Esophagus squamous epithelium (tissue), 5 donors: ENCODE measurements at regions not wholly inside any gene's neighbourhood (a gene's known extent, or its start where the extent isn't known, plus 50 kb on each side); places are given as distances from the start of the nearest gene placed in this dataset.

Source experiments
- DNase-seq: peaks from one replicate; lab custom pipeline; 2025; lab: John Stamatoyannopoulos, UW
- H3K27ac ChIP-seq, 4 donors: fragments of 200-600 bp; sonication (generic); one replicate each; pipeline ENCODE4 v1.5.1; 2016 to 2019; ENCODE audit warnings: mild to moderate bottlenecking in 1 of 4
- H3K27me3 ChIP-seq, 4 donors: fragments of 200-600 bp; sonication (generic); 1 replicate in 3 of 4; 2 replicates in 1 of 4; pipeline versions ENCODE4 v1.5.1 to v1.6.0; 2017 to 2021; ENCODE audit warnings: antibody characterized with exemption in 1 of 4
- H3K36me3 ChIP-seq, 3 donors: fragments of 200-600 bp; sonication (generic); one replicate each; pipeline ENCODE4 v1.5.1; 2016 to 2019
- H3K4me1 ChIP-seq, 3 donors: fragments of 200-600 bp; sonication (generic); one replicate each; pipeline ENCODE4 v1.5.1; 2017 to 2019
- H3K4me3 ChIP-seq, 4 donors: fragments of 200-600 bp; sonication (generic); 1 replicate in 3 of 4; 2 replicates in 1 of 4; pipeline ENCODE4 v1.5.1; 2016 to 2019; ENCODE audit warnings: mild to moderate bottlenecking in 2 of 4, moderate library complexity in 1 of 4
- H3K9me3 ChIP-seq, 3 donors: fragments of 200-600 bp; sonication (generic); one replicate each; pipeline ENCODE4 v1.5.1; 2016 to 2019
- POLR2A ChIP-seq, 4 donors: fragments of 450-650 bp; IDR thresholded peaks; one replicate each; pipeline ENCODE4 v1.6.1; 2017; ENCODE audit warnings: antibody characterized with exemption in 4 of 4, mild to moderate bottlenecking in 4 of 4, moderate library complexity in 3 of 4
- WGBS, 2 donors: methylation state at CpG; one replicate each; pipeline ENCODE4 v1.1.5; 2018; 5-methylcytosine and 5-hydroxymethylcytosine counted together
- intact Hi-C: fragments of 100-400 bp; cut with DNase I; formaldehyde crosslinking; loops from one replicate; pipeline ENCODE4 v1.15.0; 2022
- TF ChIP-seq, protein P1 (sequence below), 6 experiments: fragments of 450-650 bp in 4 of 6; fragments of 200-600 bp in 2 of 6; sonication (generic) in 2 of 6; IDR thresholded peaks; one replicate each; pipeline ENCODE4 v1.5.1; 2016 to 2019; ENCODE audit warnings: antibody characterized with exemption in 6 of 6, mild to moderate bottlenecking in 4 of 6, moderate library complexity in 4 of 6
- donor health status: DM: yes; HTN: yes; CAD: no.

DNA sequence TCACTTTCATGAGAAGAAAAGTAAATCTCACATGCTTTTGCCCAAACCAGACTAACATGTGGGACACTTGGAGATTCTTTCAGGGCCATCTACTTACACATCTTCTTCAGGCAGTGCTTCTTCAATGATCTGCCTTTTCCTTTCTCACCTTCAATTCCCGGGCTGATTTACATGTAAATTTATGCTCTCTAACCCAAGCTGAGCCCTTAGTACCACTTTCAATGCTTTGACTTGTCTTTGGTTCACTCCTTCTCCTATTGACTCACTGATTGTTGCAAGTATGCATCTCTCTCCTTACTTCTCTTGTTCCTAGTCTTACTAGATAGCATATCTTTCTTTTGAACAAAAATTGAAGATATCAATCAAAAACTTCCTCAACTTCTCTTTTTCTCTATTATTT is 154.2 kb upstream of the DEPDC1 start:
- no peaks in the 10 kb centered on the region for H3K27me3 ChIP-seq
- no peaks in the 10 kb centered on the region for H3K4me1 ChIP-seq
- 44 to 50% methylated on average over 1 of the region's 1 CpG for WGBS, 2 donors
- no peak for TF ChIP-seq POLR2A (IDR thresholded peaks at IDR 0.05)
- TF ChIP-seq, protein P1, sequence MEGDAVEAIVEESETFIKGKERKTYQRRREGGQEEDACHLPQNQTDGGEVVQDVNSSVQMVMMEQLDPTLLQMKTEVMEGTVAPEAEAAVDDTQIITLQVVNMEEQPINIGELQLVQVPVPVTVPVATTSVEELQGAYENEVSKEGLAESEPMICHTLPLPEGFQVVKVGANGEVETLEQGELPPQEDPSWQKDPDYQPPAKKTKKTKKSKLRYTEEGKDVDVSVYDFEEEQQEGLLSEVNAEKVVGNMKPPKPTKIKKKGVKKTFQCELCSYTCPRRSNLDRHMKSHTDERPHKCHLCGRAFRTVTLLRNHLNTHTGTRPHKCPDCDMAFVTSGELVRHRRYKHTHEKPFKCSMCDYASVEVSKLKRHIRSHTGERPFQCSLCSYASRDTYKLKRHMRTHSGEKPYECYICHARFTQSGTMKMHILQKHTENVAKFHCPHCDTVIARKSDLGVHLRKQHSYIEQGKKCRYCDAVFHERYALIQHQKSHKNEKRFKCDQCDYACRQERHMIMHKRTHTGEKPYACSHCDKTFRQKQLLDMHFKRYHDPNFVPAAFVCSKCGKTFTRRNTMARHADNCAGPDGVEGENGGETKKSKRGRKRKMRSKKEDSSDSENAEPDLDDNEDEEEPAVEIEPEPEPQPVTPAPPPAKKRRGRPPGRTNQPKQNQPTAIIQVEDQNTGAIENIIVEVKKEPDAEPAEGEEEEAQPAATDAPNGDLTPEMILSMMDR (IDR thresholded peaks at IDR 0.05) = no peak
- H3K27ac ChIP-seq = no peak overlapping the region
- H3K9me3 ChIP-seq = no peaks in the 10 kb centered on the region
- DNase-seq = no peak
- H3K4me3 ChIP-seq = no peak overlapping the region
- H3K36me3 ChIP-seq = no peaks in the 10 kb centered on the region
- intact Hi-C loops = no loop called here

DNA sequence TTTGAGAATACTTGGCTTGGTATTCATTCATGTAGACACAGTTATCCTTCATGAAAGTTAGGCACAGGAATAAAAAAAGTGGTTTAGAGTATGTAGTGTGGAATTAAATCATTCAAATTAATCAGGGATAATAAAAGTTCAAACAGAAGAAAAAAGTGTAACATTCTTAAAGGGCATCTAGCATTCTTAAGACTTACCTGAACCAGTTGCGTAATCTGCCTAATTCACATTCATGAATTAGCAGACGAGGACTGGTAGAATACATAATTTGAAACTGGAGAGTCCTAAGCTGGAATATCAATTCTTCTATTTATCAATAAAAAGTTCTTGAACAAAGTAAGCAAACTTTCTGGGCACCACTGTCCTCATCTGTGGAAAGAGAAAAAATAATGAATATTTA is 157.0 kb upstream of the DEPDC1 start:
- no peak for TF ChIP-seq POLR2A (IDR thresholded peaks at IDR 0.05)
- TF ChIP-seq, protein P1 (IDR thresholded peaks at IDR 0.05) = no peak
- Histone ChIP-seq H3K4me1 (no peaks in the 10 kb centered on the region), H3K36me3 (no peaks in the 10 kb centered on the region), H3K27ac (no peak overlapping the region), H3K27me3 (no peaks in the 10 kb centered on the region), H3K9me3 (no peaks in the 10 kb centered on the region), H3K4me3 (no peak overlapping the region)
- intact Hi-C loops = no loop called here
- DNase-seq = no peak
- WGBS, 2 donors = 88 to 90% methylated on average over 2 of the region's 2 CpGs

DNA sequence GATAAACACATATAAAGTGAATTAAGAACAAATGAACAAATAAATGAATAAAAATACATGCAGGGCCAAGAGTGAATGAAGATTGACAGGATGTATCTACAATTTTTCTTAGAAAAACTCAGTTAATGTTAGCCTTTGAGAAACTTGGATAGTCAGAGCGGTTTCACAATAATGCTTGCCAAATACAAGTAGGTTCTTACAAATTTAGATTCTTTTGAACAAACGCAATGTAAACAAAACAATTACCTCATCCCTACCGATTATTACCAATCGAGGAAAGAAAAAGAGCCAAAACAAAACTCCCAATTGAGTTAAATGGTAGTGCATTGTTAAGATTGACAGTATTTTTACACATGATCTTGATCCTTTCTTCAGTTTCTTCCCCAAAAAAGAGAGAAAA is 176.9 kb upstream of the DEPDC1 start:
- Histone ChIP-seq H3K27ac (no peak overlapping the region), H3K36me3 (no peaks in the 10 kb centered on the region), H3K9me3 (no peaks in the 10 kb centered on the region), H3K4me3 (no peak overlapping the region), H3K27me3 (no peaks in the 10 kb centered on the region), H3K4me1 (no peaks in the 10 kb centered on the region)
- intact Hi-C loops = no loop called here
- DNase-seq = no peak
- TF ChIP-seq, protein P1 (IDR thresholded peaks at IDR 0.05) = no peak
- TF ChIP-seq POLR2A (IDR thresholded peaks at IDR 0.05) = no peak
- 46 to 65% methylated on average over 4 of the region's 4 CpGs for WGBS, 2 donors

DNA sequence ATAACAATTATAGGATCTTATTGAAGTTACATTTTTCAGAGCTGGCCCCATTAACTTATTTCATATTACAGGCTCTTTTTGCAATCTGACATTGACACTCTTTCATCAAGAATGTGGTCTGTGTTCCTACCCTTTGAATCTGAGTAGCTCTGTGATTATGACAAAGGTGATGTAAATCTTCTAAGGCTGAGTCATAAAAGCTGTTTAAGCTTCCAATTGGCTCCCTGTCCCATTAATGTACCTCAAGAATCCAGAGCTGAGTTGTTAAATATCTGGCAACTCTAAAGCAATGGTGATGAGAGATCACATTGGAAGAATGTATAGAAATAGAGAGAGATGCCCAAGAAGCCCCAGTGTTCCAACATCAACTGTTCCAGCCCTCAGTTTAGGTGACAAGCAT is 178.5 kb upstream of the DEPDC1 start:
- Histone ChIP-seq H3K9me3 (no peaks in the 10 kb centered on the region), H3K4me1 (no peaks in the 10 kb centered on the region), H3K27ac (no peak overlapping the region), H3K36me3 (no peaks in the 10 kb centered on the region), H3K4me3 (no peak overlapping the region), H3K27me3 (no peaks in the 10 kb centered on the region)
- no peak for DNase-seq
- intact Hi-C loops = no loop called here
- TF ChIP-seq, protein P1 (IDR thresholded peaks at IDR 0.05) = no peak
- TF ChIP-seq POLR2A (IDR thresholded peaks at IDR 0.05) = no peak

DNA sequence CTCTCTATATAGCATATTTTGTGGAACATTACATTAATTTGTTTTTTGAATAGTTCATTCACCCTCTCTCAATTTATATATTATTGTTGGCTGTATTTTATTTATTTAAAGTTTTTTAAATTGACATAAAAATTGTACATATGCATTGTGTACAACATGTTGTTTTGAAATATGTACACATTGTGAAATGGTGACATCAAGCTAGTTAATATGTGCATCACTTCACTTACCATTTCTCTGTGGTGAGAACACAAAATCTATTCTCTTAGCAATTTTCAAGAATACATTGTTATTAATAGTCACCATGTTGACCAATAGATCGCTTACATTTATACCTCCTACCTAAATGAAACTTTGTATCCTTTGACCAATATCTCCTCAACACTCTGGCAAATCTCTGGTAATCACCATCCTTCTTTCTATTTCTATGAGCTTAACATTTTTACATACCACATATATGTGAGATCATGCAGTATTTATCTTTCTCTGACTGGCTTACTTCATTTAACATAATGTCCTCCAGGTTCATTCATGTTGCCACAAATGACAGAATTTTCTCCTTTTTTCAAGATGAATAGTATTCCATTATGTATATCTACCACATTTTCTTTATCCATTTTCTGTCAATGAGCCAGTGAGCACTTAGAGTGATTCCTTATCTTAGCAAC is 180.9 kb upstream of the DEPDC1 start:
- no peaks in the 10 kb centered on the region for H3K9me3 ChIP-seq
- no peak for TF ChIP-seq POLR2A (IDR thresholded peaks at IDR 0.05)
- TF ChIP-seq, protein P1 (IDR thresholded peaks at IDR 0.05) = no peak
- H3K4me3 ChIP-seq = no peak overlapping the region
- no peaks in the 10 kb centered on the region for H3K4me1 ChIP-seq
- H3K27me3 ChIP-seq = no peaks in the 10 kb centered on the region
- no peaks in the 10 kb centered on the region for H3K36me3 ChIP-seq
- H3K27ac ChIP-seq = no peak overlapping the region
- intact Hi-C loops = no loop called here
- no peak for DNase-seq
- WGBS, 2 donors = 85 to 92% methylated on average over 1 of the region's 1 CpG
